ENCODE measurements at regions not wholly inside any gene's neighbourhood (a gene's known extent, or its start where the extent isn't known, plus 50 kb on each side); places are given as distances from the start of the nearest gene placed in this dataset.

GRCh38 chr22:48161298-48161697 lies 1398.8 kb downstream of the TBC1D22A start:
- H3K9ac ChIP-seq (ENCODE audit: low read length in 5 of 5) = no peak overlapping the region
- peaks cover 0 to 3% (median 0%) of the 10 kb centered on the region in 5 donors for H3K27me3 ChIP-seq (ENCODE audit: control insufficient read depth in 5 of 5, insufficient read depth in 4 of 5, low read length in 5 of 5)
- H3K36me3 ChIP-seq (ENCODE audit: control insufficient read depth in 5 of 5, insufficient read depth in 5 of 5, low read length in 5 of 5) = no peaks in the 10 kb centered on the region
- no peak overlapping the region for H3K4me3 ChIP-seq (ENCODE audit: low read depth in 1 of 5, low read length in 5 of 5)
- no peaks in the 10 kb centered on the region for H3K4me1 ChIP-seq (ENCODE audit: control insufficient read depth in 5 of 5, insufficient read depth in 5 of 5, low read length in 5 of 5)
- no peak overlapping the region for H3K27ac ChIP-seq (ENCODE audit: low read depth, low read length)
- H3K9me3 ChIP-seq (ENCODE audit: control insufficient read depth in 5 of 5, low read length in 5 of 5) = no peaks in the 10 kb centered on the region

- no peak overlapping the region for H3K4me3 ChIP-seq (ENCODE audit: low read depth in 1 of 5, low read length in 5 of 5)
- no peaks in the 10 kb centered on the region for H3K4me1 ChIP-seq (ENCODE audit: control insufficient read depth in 5 of 5, insufficient read depth in 5 of 5, low read length in 5 of 5)
- no peaks in the 10 kb centered on the region for H3K9me3 ChIP-seq (ENCODE audit: control insufficient read depth in 5 of 5, low read length in 5 of 5)
- H3K9ac ChIP-seq (ENCODE audit: low read length in 5 of 5) = no peak overlapping the region
- H3K27ac ChIP-seq (ENCODE audit: low read depth, low read length) = no peak overlapping the region
- no peaks in the 10 kb centered on the region for H3K36me3 ChIP-seq (ENCODE audit: control insufficient read depth in 5 of 5, insufficient read depth in 5 of 5, low read length in 5 of 5)
- H3K27me3 ChIP-seq (ENCODE audit: control insufficient read depth in 5 of 5, insufficient read depth in 4 of 5, low read length in 5 of 5) = peaks cover 0 to 9% (median 2%) of the 10 kb centered on the region in 5 donors
Observed at GRCh38 chr22:48157676-48158075, 1395.2 kb downstream of the TBC1D22A start.

- H3K4me3 ChIP-seq (ENCODE audit: low read depth in 1 of 5, low read length in 5 of 5) = no peak overlapping the region
- H3K4me1 ChIP-seq (ENCODE audit: control insufficient read depth in 5 of 5, insufficient read depth in 5 of 5, low read length in 5 of 5) = no peaks in the 10 kb centered on the region
- H3K27me3 ChIP-seq (ENCODE audit: control insufficient read depth in 5 of 5, insufficient read depth in 4 of 5, low read length in 5 of 5) = peaks cover 0 to 13% (median 2%) of the 10 kb centered on the region in 5 donors
- no peaks in the 10 kb centered on the region for H3K9me3 ChIP-seq (ENCODE audit: control insufficient read depth in 5 of 5, low read length in 5 of 5)
- no peak overlapping the region for H3K9ac ChIP-seq (ENCODE audit: low read length in 5 of 5)
- no peaks in the 10 kb centered on the region for H3K36me3 ChIP-seq (ENCODE audit: control insufficient read depth in 5 of 5, insufficient read depth in 5 of 5, low read length in 5 of 5)
- H3K27ac ChIP-seq (ENCODE audit: low read depth, low read length) = no peak overlapping the region
Observed at GRCh38 chr22:48156603-48157355, 1394.3 kb downstream of the TBC1D22A start.

GRCh38 chr22:48155446-48155845 lies 1393.0 kb downstream of the TBC1D22A start:
- no peak overlapping the region for H3K4me3 ChIP-seq (ENCODE audit: low read depth in 1 of 5, low read length in 5 of 5)
- peaks cover 0 to 15% (median 2%) of the 10 kb centered on the region in 5 donors for H3K27me3 ChIP-seq (ENCODE audit: control insufficient read depth in 5 of 5, insufficient read depth in 4 of 5, low read length in 5 of 5)
- no peaks in the 10 kb centered on the region for H3K9me3 ChIP-seq (ENCODE audit: control insufficient read depth in 5 of 5, low read length in 5 of 5)
- no peaks in the 10 kb centered on the region for H3K36me3 ChIP-seq (ENCODE audit: control insufficient read depth in 5 of 5, insufficient read depth in 5 of 5, low read length in 5 of 5)
- H3K27ac ChIP-seq (ENCODE audit: low read depth, low read length) = no peak overlapping the region
- H3K9ac ChIP-seq (ENCODE audit: low read length in 5 of 5) = no peak overlapping the region
- H3K4me1 ChIP-seq (ENCODE audit: control insufficient read depth in 5 of 5, insufficient read depth in 5 of 5, low read length in 5 of 5) = no peaks in the 10 kb centered on the region

GRCh38 chr22:48154943-48155240 lies 1392.4 kb downstream of the TBC1D22A start:
- H3K27ac ChIP-seq (ENCODE audit: low read depth, low read length) = no peak overlapping the region
- no peaks in the 10 kb centered on the region for H3K9me3 ChIP-seq (ENCODE audit: control insufficient read depth in 5 of 5, low read length in 5 of 5)
- H3K4me1 ChIP-seq (ENCODE audit: control insufficient read depth in 5 of 5, insufficient read depth in 5 of 5, low read length in 5 of 5) = no peaks in the 10 kb centered on the region
- H3K27me3 ChIP-seq (ENCODE audit: control insufficient read depth in 5 of 5, insufficient read depth in 4 of 5, low read length in 5 of 5) = peaks cover 0 to 15% (median 2%) of the 10 kb centered on the region in 5 donors
- no peaks in the 10 kb centered on the region for H3K36me3 ChIP-seq (ENCODE audit: control insufficient read depth in 5 of 5, insufficient read depth in 5 of 5, low read length in 5 of 5)
- H3K9ac ChIP-seq (ENCODE audit: low read length in 5 of 5) = no peak overlapping the region
- H3K4me3 ChIP-seq (ENCODE audit: low read depth in 1 of 5, low read length in 5 of 5) = no peak overlapping the region

- H3K27me3 ChIP-seq (ENCODE audit: control insufficient read depth in 5 of 5, insufficient read depth in 4 of 5, low read length in 5 of 5) = peaks cover 0 to 15% (median 2%) of the 10 kb centered on the region in 5 donors
- H3K4me1 ChIP-seq (ENCODE audit: control insufficient read depth in 5 of 5, insufficient read depth in 5 of 5, low read length in 5 of 5) = no peaks in the 10 kb centered on the region
- no peaks in the 10 kb centered on the region for H3K9me3 ChIP-seq (ENCODE audit: control insufficient read depth in 5 of 5, low read length in 5 of 5)
- no peak overlapping the region for H3K27ac ChIP-seq (ENCODE audit: low read depth, low read length)
- no peak overlapping the region for H3K9ac ChIP-seq (ENCODE audit: low read length in 5 of 5)
- H3K4me3 ChIP-seq (ENCODE audit: low read depth in 1 of 5, low read length in 5 of 5) = no peak overlapping the region
- no peaks in the 10 kb centered on the region for H3K36me3 ChIP-seq (ENCODE audit: control insufficient read depth in 5 of 5, insufficient read depth in 5 of 5, low read length in 5 of 5)
Observed at GRCh38 chr22:48154169-48154942, 1391.9 kb downstream of the TBC1D22A start.

GRCh38 chr22:48153726-48154125 lies 1391.3 kb downstream of the TBC1D22A start:
- Histone ChIP-seq H3K27ac (ENCODE audit: low read depth, low read length) (no peak overlapping the region), H3K9me3 (ENCODE audit: control insufficient read depth in 5 of 5, low read length in 5 of 5) (no peaks in the 10 kb centered on the region), H3K9ac (ENCODE audit: low read length in 5 of 5) (no peak overlapping the region), H3K27me3 (ENCODE audit: control insufficient read depth in 5 of 5, insufficient read depth in 4 of 5, low read length in 5 of 5) (peaks cover 0 to 15% (median 2%) of the 10 kb centered on the region in 5 donors), H3K36me3 (ENCODE audit: control insufficient read depth in 5 of 5, insufficient read depth in 5 of 5, low read length in 5 of 5) (no peaks in the 10 kb centered on the region), H3K4me3 (ENCODE audit: low read depth in 1 of 5, low read length in 5 of 5) (no peak overlapping the region), H3K4me1 (ENCODE audit: control insufficient read depth in 5 of 5, insufficient read depth in 5 of 5, low read length in 5 of 5) (no peaks in the 10 kb centered on the region)

GRCh38 chr22:48152916-48153315 lies 1390.5 kb downstream of the TBC1D22A start:
- no peak overlapping the region for H3K27ac ChIP-seq (ENCODE audit: low read depth, low read length)
- no peak overlapping the region for H3K9ac ChIP-seq (ENCODE audit: low read length in 5 of 5)
- H3K27me3 ChIP-seq (ENCODE audit: control insufficient read depth in 5 of 5, insufficient read depth in 4 of 5, low read length in 5 of 5) = peaks cover 0 to 15% (median 2%) of the 10 kb centered on the region in 5 donors
- no peak overlapping the region for H3K4me3 ChIP-seq (ENCODE audit: low read depth in 1 of 5, low read length in 5 of 5)
- no peaks in the 10 kb centered on the region for H3K4me1 ChIP-seq (ENCODE audit: control insufficient read depth in 5 of 5, insufficient read depth in 5 of 5, low read length in 5 of 5)
- no peaks in the 10 kb centered on the region for H3K36me3 ChIP-seq (ENCODE audit: control insufficient read depth in 5 of 5, insufficient read depth in 5 of 5, low read length in 5 of 5)
- H3K9me3 ChIP-seq (ENCODE audit: control insufficient read depth in 5 of 5, low read length in 5 of 5) = no peaks in the 10 kb centered on the region

- no peak overlapping the region for H3K4me3 ChIP-seq (ENCODE audit: low read depth in 1 of 5, low read length in 5 of 5)
Observed at GRCh38 chr22:48152164-48152775, 1389.8 kb downstream of the TBC1D22A start.

GRCh38 chr22:48151641-48152040 lies 1389.2 kb downstream of the TBC1D22A start:
- Histone ChIP-seq H3K9me3 (ENCODE audit: control insufficient read depth in 5 of 5, low read length in 5 of 5) (no peaks in the 10 kb centered on the region), H3K4me3 (ENCODE audit: low read depth in 1 of 5, low read length in 5 of 5) (no peak overlapping the region), H3K9ac (ENCODE audit: low read length in 5 of 5) (no peak overlapping the region), H3K27me3 (ENCODE audit: control insufficient read depth in 5 of 5, insufficient read depth in 4 of 5, low read length in 5 of 5) (peaks cover 0 to 17% (median 4%) of the 10 kb centered on the region in 5 donors), H3K4me1 (ENCODE audit: control insufficient read depth in 5 of 5, insufficient read depth in 5 of 5, low read length in 5 of 5) (no peaks in the 10 kb centered on the region), H3K27ac (ENCODE audit: low read depth, low read length) (no peak overlapping the region), H3K36me3 (ENCODE audit: control insufficient read depth in 5 of 5, insufficient read depth in 5 of 5, low read length in 5 of 5) (no peaks in the 10 kb centered on the region)

More at GRCh38 chr22:48152164-48152775, 1389.8 kb downstream of the TBC1D22A start:
- Histone ChIP-seq H3K9me3 (ENCODE audit: control insufficient read depth in 5 of 5, low read length in 5 of 5) (no peaks in the 10 kb centered on the region), H3K4me1 (ENCODE audit: control insufficient read depth in 5 of 5, insufficient read depth in 5 of 5, low read length in 5 of 5) (no peaks in the 10 kb centered on the region), H3K36me3 (ENCODE audit: control insufficient read depth in 5 of 5, insufficient read depth in 5 of 5, low read length in 5 of 5) (no peaks in the 10 kb centered on the region), H3K27ac (ENCODE audit: low read depth, low read length) (no peak overlapping the region), H3K27me3 (ENCODE audit: control insufficient read depth in 5 of 5, insufficient read depth in 4 of 5, low read length in 5 of 5) (peaks cover 0 to 15% (median 2%) of the 10 kb centered on the region in 5 donors), H3K9ac (ENCODE audit: low read length in 5 of 5) (no peak overlapping the region)
